Epithelial cell of esophagus (primary cell): ENCODE measurements at regions not wholly inside any gene's neighbourhood (a gene's known extent, or its start where the extent isn't known, plus 50 kb on each side); places are given as distances from the start of the nearest gene placed in this dataset.
"Not testable (repeated sequence)": the region's sequence is repeated elsewhere in the genome, so short reads cannot be mapped to it uniquely, and the experiment has no call there.

Experiments used
- DNase-seq: peaks from one replicate; pipeline ENCODE4 v3.0.0; 2010; ENCODE audit warnings: low read depth
- H3K4me3 ChIP-seq: 2 replicates; pipeline ENCODE4 v1.5.1; 2011; ENCODE audit warnings: mild to moderate bottlenecking, low read length, control low read depth
- CTCF ChIP-seq: IDR thresholded peaks from 2 replicates; pipeline ENCODE4 v1.5.1; 2011; ENCODE audit warnings: low read depth, mild to moderate bottlenecking, low read length, control low read depth, inconsistent platforms; ENCODE audit not compliant: insufficient read depth; ENCODE audit errors: missing control alignments

GRCh38 chr2:160610041-160610440 lies 116.4 kb upstream of the RBMS1 start:
- TF ChIP-seq CTCF: no peak
- DNase-seq: no peak
- no peak overlapping the region for H3K4me3 ChIP-seq

- no peak overlapping the region for H3K4me3 ChIP-seq
- no peak for TF ChIP-seq CTCF
- DNase-seq: no peak
Observed at GRCh38 chr2:160612266-160612856, 118.8 kb upstream of the RBMS1 start.

- no peak overlapping the region for H3K4me3 ChIP-seq
- peak; percentile 77 for DNase-seq
- TF ChIP-seq CTCF: no peak
Observed at GRCh38 chr2:160613466-160614153, 120.0 kb upstream of the RBMS1 start.

- no peak for TF ChIP-seq CTCF
- DNase-seq: no peak
- no peak overlapping the region for H3K4me3 ChIP-seq
Observed at GRCh38 chr2:160614391-160614790, 120.8 kb upstream of the RBMS1 start.

- no peak for TF ChIP-seq CTCF
- no peak for DNase-seq
- H3K4me3 ChIP-seq: no peak overlapping the region
Observed at GRCh38 chr2:160615706-160616105, 122.1 kb upstream of the RBMS1 start.

- H3K4me3 ChIP-seq: no peak overlapping the region
- no peak for DNase-seq
- TF ChIP-seq CTCF: no peak
Observed at GRCh38 chr2:160616149-160616548, 122.5 kb upstream of the RBMS1 start.

- no peak overlapping the region for H3K4me3 ChIP-seq
- no peak for TF ChIP-seq CTCF
- DNase-seq: peak; percentile 28
Observed at GRCh38 chr2:160621748-160622147, 128.1 kb upstream of the RBMS1 start.

GRCh38 chr2:160628020-160628637 lies 134.5 kb upstream of the RBMS1 start:
- not testable (repeated sequence) for H3K4me3 ChIP-seq, DNase-seq
